Astrocyte of the spinal cord (primary cell): ENCODE measurements at regions not wholly inside any gene's neighbourhood (a gene's known extent, or its start where the extent isn't known, plus 50 kb on each side); places are given as distances from the start of the nearest gene placed in this dataset.

ENCODE experiments used
- DNase-seq: peaks from one replicate; pipeline ENCODE4 v3.0.0; 2011; ENCODE audit warnings: low read depth, low spot score
- H3K4me3 ChIP-seq: 2 replicates; pipeline ENCODE4 v1.5.1; 2011; ENCODE audit warnings: low read depth, mild to moderate bottlenecking, low read length, moderate library complexity
- in situ Hi-C: cut with HindIII; loops from 2 replicates; pipeline ENCODE4 v1.10.0; 2017; ENCODE audit warnings: low sequenced_read_pairs
- TF ChIP-seq, protein P1 (sequence below): IDR thresholded peaks from 2 replicates; pipeline ENCODE4 v1.5.1; 2012; ENCODE audit warnings: low read depth, mild to moderate bottlenecking, low read length, inconsistent platforms

DNA sequence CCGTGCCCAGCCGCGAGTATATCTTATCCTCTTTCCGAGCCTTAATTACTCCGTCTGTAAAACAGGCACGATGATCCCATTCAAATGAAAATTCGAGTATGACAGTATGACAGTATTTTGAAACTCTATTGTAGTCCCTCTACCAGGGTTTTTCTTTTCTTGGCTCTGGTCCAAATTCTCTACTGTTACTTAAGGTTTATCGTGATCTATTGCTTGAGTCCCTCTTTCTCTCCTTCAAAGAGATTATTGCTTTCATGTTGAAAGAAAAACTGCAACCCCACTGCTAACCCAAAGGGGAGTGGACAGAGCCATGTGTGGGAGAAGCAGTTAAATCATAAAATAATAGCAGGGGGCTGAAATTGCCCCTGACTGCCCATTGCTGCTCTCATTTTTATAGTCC lies 1156.6 kb upstream of the AUTS2 start:
- TF ChIP-seq, protein P1, sequence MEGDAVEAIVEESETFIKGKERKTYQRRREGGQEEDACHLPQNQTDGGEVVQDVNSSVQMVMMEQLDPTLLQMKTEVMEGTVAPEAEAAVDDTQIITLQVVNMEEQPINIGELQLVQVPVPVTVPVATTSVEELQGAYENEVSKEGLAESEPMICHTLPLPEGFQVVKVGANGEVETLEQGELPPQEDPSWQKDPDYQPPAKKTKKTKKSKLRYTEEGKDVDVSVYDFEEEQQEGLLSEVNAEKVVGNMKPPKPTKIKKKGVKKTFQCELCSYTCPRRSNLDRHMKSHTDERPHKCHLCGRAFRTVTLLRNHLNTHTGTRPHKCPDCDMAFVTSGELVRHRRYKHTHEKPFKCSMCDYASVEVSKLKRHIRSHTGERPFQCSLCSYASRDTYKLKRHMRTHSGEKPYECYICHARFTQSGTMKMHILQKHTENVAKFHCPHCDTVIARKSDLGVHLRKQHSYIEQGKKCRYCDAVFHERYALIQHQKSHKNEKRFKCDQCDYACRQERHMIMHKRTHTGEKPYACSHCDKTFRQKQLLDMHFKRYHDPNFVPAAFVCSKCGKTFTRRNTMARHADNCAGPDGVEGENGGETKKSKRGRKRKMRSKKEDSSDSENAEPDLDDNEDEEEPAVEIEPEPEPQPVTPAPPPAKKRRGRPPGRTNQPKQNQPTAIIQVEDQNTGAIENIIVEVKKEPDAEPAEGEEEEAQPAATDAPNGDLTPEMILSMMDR, result no peak
- no peak for DNase-seq
- in situ Hi-C loops, result no loop called here
- no peak overlapping the region for H3K4me3 ChIP-seq

DNA sequence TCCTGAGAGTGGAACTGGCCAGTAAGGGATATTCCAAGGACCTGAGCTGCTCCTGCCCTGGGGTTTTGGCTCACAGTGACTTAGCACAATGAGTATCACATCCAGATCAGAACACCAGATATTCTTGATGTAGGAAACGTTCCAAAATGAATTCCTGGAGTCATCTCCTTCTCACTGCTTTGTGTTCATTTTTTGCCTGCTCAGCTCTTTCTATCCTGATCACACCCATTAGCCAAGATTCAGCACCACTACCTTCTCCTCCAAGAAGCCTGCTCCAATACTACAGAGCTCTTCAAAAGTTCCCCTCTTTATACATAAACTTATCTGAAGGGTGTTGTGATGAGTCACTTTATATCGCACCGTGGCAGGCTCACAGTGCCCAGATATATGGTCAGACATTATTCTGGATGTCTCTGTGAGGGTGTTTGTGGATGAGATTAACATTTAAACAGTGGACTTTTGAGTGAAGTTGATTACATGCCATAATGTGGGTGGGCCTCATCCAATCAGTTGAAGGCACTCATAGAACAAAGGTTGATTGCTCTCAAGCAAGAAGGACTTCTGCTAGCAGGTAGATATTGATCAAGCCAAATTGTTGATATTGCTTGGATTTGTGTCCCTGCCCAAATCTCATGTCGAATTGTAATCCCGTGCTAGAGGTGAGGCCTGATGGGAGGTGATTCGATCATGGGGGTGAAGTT lies 1155.2 kb upstream of the AUTS2 start:
- no peak overlapping the region for H3K4me3 ChIP-seq
- TF ChIP-seq, protein P1, result no peak
- no peak for DNase-seq
- in situ Hi-C loops, result no loop called here

DNA sequence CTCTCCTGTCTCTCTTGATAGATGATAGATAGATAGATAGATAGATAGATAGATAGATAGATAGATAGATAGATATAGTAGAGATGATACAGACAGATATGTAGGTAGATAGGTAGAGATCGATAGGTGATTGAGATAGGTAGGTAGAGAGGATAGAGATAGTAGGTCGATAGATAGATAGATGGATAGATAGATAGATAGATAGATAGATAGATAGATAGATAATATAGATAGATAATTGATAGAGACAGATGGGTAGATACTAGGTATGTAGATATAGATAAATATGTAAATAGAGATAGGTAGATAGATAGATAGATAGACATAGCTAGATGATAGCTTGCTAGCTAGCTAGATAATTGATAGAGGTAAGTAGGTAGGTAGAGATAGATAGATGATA lies 1154.2 kb upstream of the AUTS2 start:
- no peak for DNase-seq
- in situ Hi-C loops, result no loop called here
- TF ChIP-seq, protein P1, result no peak
- H3K4me3 ChIP-seq, result no peak overlapping the region

DNA sequence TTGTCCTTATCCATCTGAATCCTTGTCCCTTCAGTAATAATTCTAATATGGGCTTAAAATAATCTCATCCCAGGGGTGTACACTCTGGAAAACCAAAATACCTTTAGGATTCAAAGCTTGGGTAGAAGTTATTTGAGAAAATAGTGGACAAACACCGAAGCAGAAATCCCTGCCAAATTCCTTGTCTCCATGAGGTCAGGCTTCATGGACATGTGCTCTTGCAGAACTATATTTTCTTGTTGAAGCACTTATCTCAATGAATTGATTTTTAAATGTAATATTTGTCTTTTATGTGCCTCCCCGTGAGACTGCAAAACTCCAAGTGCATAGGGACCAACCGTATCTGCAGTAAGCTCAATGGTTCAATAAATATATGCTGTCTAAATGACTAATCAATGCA lies 1153.3 kb upstream of the AUTS2 start:
- DNase-seq, result no peak
- in situ Hi-C loops, result no loop called here
- TF ChIP-seq, protein P1, result no peak
- no peak overlapping the region for H3K4me3 ChIP-seq

DNA sequence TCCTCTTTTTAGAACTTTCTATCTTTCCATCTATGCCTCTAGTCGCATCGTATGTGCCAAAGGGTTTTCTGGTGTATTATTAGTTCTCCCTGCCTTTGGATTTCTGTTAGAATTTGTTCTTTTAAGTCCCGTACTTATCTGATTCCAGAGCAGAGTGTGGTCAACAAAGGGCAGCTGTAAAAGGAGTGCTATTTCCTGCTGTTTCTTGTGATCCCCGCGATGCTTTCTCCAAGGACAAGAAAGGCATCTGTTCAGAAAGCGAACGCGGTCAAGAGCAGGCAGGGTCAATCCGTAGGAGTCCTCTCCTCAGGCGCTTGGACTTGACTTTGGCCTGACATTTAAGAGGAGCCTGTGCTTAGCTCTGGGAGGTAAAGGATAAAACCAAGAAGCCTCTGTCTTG lies 1152.1 kb upstream of the AUTS2 start:
- H3K4me3 ChIP-seq, result no peak overlapping the region
- in situ Hi-C loops, result no loop called here
- TF ChIP-seq, protein P1, result no peak
- no peak for DNase-seq

DNA sequence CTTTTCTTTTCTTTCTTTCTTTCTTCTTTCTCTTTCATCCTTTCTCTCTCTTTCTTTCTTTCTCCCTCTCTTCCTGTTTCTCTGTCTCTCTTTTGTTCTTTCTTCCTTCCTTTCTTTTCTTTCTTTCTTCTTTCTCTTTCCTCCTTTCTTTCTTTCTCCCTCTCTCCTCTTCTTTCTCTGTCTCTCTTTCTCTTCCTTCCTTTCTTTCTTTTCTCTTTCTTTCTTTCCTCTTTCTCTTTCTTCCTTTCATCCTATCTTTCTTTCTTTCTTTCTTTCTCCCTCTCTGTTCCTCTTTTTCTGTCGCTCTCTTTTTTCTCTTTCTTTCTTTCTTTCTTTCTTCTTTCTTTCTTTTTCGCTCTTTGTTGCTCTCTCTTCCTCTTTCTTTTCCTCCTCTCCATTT lies 1149.2 kb upstream of the AUTS2 start:
- H3K4me3 ChIP-seq, result no peak overlapping the region
- in situ Hi-C loops, result no loop called here
- TF ChIP-seq, protein P1, result no peak

DNA sequence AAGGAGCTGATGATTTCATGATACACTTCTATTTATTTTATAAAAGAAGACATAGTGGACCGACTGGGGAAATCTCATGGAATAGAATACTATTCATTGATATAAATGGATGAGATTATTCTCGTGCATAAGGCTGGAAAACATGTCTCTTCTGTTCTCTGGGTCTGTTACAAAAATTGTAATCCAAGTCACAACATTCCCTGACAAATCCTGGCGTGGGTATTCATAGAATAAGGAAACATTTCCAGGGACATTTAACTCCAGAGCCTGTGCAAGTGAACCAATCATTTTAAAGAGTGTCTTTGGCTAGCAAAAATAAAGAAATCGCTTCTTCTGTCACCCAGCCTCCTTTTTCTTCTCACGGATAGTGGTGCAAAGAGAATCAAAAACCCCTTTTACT lies 1148.5 kb upstream of the AUTS2 start:
- in situ Hi-C loops, result no loop called here
- TF ChIP-seq, protein P1, result no peak
- DNase-seq, result no peak
- no peak overlapping the region for H3K4me3 ChIP-seq

More for the DNA sequence above, 1149.2 kb upstream of the AUTS2 start:
- DNase-seq, result no peak
